Transverse colon (tissue), 3 donors: ENCODE measurements at regions not wholly inside any gene's neighbourhood (a gene's known extent, or its start where the extent isn't known, plus 50 kb on each side); places are given as distances from the start of the nearest gene placed in this dataset.

Source experiments
- POLR2A ChIP-seq: fragments of 450-650 bp; IDR thresholded peaks from one replicate; pipeline ENCODE4 v1.6.1; 2016; ENCODE audit warnings: antibody characterized with exemption, mild to moderate bottlenecking, moderate library complexity
- TF ChIP-seq, protein P1 (sequence below), 5 experiments: fragments of 200-600 bp in 3 of 5; fragments of 450-650 bp in 2 of 5; sonication (generic) in 3 of 5; IDR thresholded peaks; 1 replicate in 2 of 5; 2 replicates in 3 of 5; pipeline ENCODE4 v1.5.1; 2016 to 2017; ENCODE audit warnings: antibody characterized with exemption in 5 of 5, inconsistent platforms in 3 of 5, mild to moderate bottlenecking in 2 of 5, moderate library complexity in 1 of 5

DNA sequence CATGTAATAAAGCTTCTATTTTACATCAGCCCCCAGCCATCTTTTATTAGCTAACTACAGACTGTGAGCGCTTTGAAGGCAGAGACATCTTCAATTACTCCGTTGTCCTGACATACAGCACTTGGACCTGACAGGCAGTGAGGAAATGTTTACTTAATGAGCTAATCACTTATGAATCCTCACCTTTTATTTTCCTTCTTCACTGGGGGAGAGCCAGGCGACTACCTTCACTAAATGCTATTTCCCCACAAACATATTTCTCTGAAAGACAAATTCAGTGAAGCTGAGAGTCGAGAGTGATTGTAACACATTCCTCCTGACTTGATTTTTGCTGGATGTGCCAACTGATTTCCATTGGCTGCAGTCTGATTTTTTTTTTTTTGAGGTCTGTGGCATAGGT, 192.1 kb upstream of the CLINT1 start:
- TF ChIP-seq, protein P1, sequence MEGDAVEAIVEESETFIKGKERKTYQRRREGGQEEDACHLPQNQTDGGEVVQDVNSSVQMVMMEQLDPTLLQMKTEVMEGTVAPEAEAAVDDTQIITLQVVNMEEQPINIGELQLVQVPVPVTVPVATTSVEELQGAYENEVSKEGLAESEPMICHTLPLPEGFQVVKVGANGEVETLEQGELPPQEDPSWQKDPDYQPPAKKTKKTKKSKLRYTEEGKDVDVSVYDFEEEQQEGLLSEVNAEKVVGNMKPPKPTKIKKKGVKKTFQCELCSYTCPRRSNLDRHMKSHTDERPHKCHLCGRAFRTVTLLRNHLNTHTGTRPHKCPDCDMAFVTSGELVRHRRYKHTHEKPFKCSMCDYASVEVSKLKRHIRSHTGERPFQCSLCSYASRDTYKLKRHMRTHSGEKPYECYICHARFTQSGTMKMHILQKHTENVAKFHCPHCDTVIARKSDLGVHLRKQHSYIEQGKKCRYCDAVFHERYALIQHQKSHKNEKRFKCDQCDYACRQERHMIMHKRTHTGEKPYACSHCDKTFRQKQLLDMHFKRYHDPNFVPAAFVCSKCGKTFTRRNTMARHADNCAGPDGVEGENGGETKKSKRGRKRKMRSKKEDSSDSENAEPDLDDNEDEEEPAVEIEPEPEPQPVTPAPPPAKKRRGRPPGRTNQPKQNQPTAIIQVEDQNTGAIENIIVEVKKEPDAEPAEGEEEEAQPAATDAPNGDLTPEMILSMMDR (IDR thresholded peaks at IDR 0.05), result no peak
- TF ChIP-seq POLR2A, result no peak
